Calu3 (cell line): ENCODE measurements at regions not wholly inside any gene's neighbourhood (a gene's known extent, or its start where the extent isn't known, plus 50 kb on each side); places are given as distances from the start of the nearest gene placed in this dataset.
A peak's percentile ranks its signal among the peaks of the same experiment; 100 is the strongest.

Experiments used
- BruUV-seq: library from RNA; stranded (reverse); fragments of 400-500 nt; replicated peaks from 2 replicates; lab custom pipeline; 2021; lab: Mats Ljungman, UMichigan
- CTCF ChIA-PET: fragments of 300-600 bp; sonication (Branson Sonifier 250); formaldehyde crosslinking; loops from one replicate; lab custom pipeline; 2022; ENCODE audit warnings: antibody characterized with exemption; lab: Charles Lee
- DNase-seq: peaks from one replicate; pipeline ENCODE4 v3.0.0; 2022
- H3K27ac Mint-ChIP-seq: one replicate; pipeline ENCODE4 v1.8.0; 2022; ENCODE audit warnings: mixed read lengths; ENCODE audit not compliant: unreplicated experiment
- H3K27me3 Mint-ChIP-seq: one replicate; pipeline ENCODE4 v1.8.0; 2022; ENCODE audit warnings: mixed read lengths; ENCODE audit not compliant: unreplicated experiment
- H3K36me3 Mint-ChIP-seq: one replicate; pipeline ENCODE4 v1.8.0; 2022; ENCODE audit warnings: mild to moderate bottlenecking, moderate library complexity, mixed read lengths; ENCODE audit not compliant: insufficient read depth, unreplicated experiment
- H3K4me1 Mint-ChIP-seq: one replicate; pipeline ENCODE4 v1.8.0; 2022; ENCODE audit warnings: mild to moderate bottlenecking, low read depth, mixed read lengths; ENCODE audit not compliant: unreplicated experiment
- H3K4me3 Mint-ChIP-seq: one replicate; pipeline ENCODE4 v1.8.0; 2022; ENCODE audit warnings: mild to moderate bottlenecking, low read depth, moderate library complexity, mixed read lengths; ENCODE audit not compliant: unreplicated experiment
- H3K9me3 Mint-ChIP-seq: one replicate; pipeline ENCODE4 v1.8.0; 2022; ENCODE audit warnings: low read depth, mixed read lengths; ENCODE audit not compliant: unreplicated experiment
- CTCF ChIP-seq: fragments of 200-600 bp; IDR thresholded peaks from one replicate; pipeline ENCODE4 v1.8.0; 2022; ENCODE audit warnings: antibody characterized with exemption; ENCODE audit not compliant: unreplicated experiment
- intact Hi-C: fragments of 100-400 bp; cut with micrococcal nuclease; formaldehyde crosslinking; loops from one replicate; pipeline ENCODE4 v1.10.0; 2022; ENCODE audit not compliant: unreplicated experiment

GRCh38 chr1:219276049-219276738 is 102.5 kb downstream of the LYPLAL1 start:
- Mint-ChIP-seq H3K27ac (no peak overlapping the region), H3K9me3 (peaks cover 3% of the 10 kb centered on the region), H3K4me1 (peaks cover 26% of the 10 kb centered on the region), H3K27me3 (no peaks in the 10 kb centered on the region), H3K4me3 (no peak overlapping the region), H3K36me3 (no peaks in the 10 kb centered on the region)
- CTCF ChIA-PET, result no interaction called here
- no peak for DNase-seq
- BruUV-seq, result no TSS peak
- intact Hi-C loops, result no loop called here
- TF ChIP-seq CTCF, result no peak

- Mint-ChIP-seq H3K9me3 (peaks cover 3% of the 10 kb centered on the region), H3K27ac (no peak overlapping the region), H3K4me1 (peaks cover 14% of the 10 kb centered on the region), H3K27me3 (no peaks in the 10 kb centered on the region), H3K4me3 (no peak overlapping the region), H3K36me3 (no peaks in the 10 kb centered on the region)
- intact Hi-C loops, result no loop called here
- CTCF ChIA-PET, result no interaction called here
- BruUV-seq, result no TSS peak
- DNase-seq, result no peak
- TF ChIP-seq CTCF, result no peak
Observed at GRCh38 chr1:219273088-219273686, 99.5 kb downstream of the LYPLAL1 start.

- H3K27me3 Mint-ChIP-seq, result no peaks in the 10 kb centered on the region
- peaks cover 3% of the 10 kb centered on the region for H3K9me3 Mint-ChIP-seq
- H3K4me1 Mint-ChIP-seq, result peaks cover 14% of the 10 kb centered on the region
- DNase-seq, result no peak
- intact Hi-C loops, result no loop called here
- H3K36me3 Mint-ChIP-seq, result no peaks in the 10 kb centered on the region
- no TSS peak for BruUV-seq
- peak overlapping the region; percentile 24 for H3K27ac Mint-ChIP-seq
- no peak for TF ChIP-seq CTCF
- CTCF ChIA-PET, result no interaction called here
- no peak overlapping the region for H3K4me3 Mint-ChIP-seq
Observed at GRCh38 chr1:219271818-219272535, 98.3 kb downstream of the LYPLAL1 start.

GRCh38 chr1:219269171-219269570 is 95.5 kb downstream of the LYPLAL1 start:
- CTCF ChIA-PET, result no interaction called here
- no peak overlapping the region for H3K27ac Mint-ChIP-seq
- no TSS peak for BruUV-seq
- peaks cover 14% of the 10 kb centered on the region for H3K4me1 Mint-ChIP-seq
- H3K4me3 Mint-ChIP-seq, result no peak overlapping the region
- H3K27me3 Mint-ChIP-seq, result no peaks in the 10 kb centered on the region
- DNase-seq, result no peak
- TF ChIP-seq CTCF, result no peak
- H3K36me3 Mint-ChIP-seq, result no peaks in the 10 kb centered on the region
- H3K9me3 Mint-ChIP-seq, result no peaks in the 10 kb centered on the region
- intact Hi-C loops, result no loop called here
